ENCODE measurements at regions not wholly inside any gene's neighbourhood (a gene's known extent, or its start where the extent isn't known, plus 50 kb on each side); places are given as distances from the start of the nearest gene placed in this dataset.

DNA sequence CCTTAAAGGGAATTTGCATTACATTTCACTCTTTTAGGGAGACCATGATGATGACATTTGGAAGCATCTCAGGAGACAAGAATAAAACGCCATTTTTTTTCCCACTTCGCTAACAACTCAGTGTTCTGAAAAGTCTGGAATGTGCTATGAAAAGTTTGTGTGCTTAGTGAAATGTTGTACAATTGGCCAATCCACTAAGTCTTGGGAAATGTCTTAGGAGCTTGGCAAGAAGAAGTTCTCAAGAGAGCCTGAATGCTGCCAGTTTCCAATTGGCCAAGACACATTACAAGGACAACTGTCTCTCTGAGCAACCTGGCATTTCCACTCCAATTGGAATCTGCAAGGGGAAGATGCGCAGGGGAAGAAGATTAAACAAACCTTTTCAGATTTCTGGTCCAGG lies 401.8 kb downstream of the RWDD3 start:
- H3K4me2 ChIP-seq (ENCODE audit: insufficient read depth, low read length) = no peak overlapping the region
- no TSS peak for BruUV-seq (replicated peaks)

More for the DNA sequence above, 401.8 kb downstream of the RWDD3 start:
- no peaks in the 10 kb centered on the region for H3K9me3 ChIP-seq (replicated peaks; ENCODE audit: control insufficient read depth, insufficient read depth, low read length)
- no peaks in the 10 kb centered on the region for H4K20me1 ChIP-seq (replicated peaks; ENCODE audit: control insufficient read depth, extremely low read depth, insufficient read depth, low read length)
- H3K4me1 ChIP-seq (ENCODE audit: control insufficient read depth, extremely low read depth, insufficient read depth, low read length) = no peaks in the 10 kb centered on the region
- no peaks in the 10 kb centered on the region for H3K9me1 ChIP-seq (replicated peaks; ENCODE audit: control insufficient read depth, extremely low read depth, insufficient read depth, low read length)
- no peaks in the 10 kb centered on the region for H3K79me2 ChIP-seq (ENCODE audit: control insufficient read depth, insufficient read depth, low read length)
- H2AFZ ChIP-seq (ENCODE audit: low read depth, low read length) = no peak overlapping the region
- no peaks in the 10 kb centered on the region for H3K27me3 ChIP-seq (ENCODE audit: control insufficient read depth in 2 of 2, insufficient read depth in 2 of 2, low read length in 2 of 2)
- intact Hi-C loops (cut with micrococcal nuclease) = no loop called here
- no peak overlapping the region for H3K4me3 ChIP-seq (replicated peaks in 1 of 3; ENCODE audit: insufficient read depth in 1 of 3, low read depth in 1 of 3, low read length in 3 of 3)
- FAIRE-seq (no peak), DNase-seq (ENCODE audit: low read depth, low spot score) (no peak)
- ChIA-PET POLR2A (no interaction called here), CTCF (no interaction called here)
- dilution Hi-C loops (cut with MboI; ENCODE audit: extremely low pct_ligation_motif_present, low sequenced_read_pairs) = no loop called here
- no peak overlapping the region for H3K27ac ChIP-seq (ENCODE audit: insufficient read depth, low read depth, low read length)
- no peak overlapping the region for H3K9ac ChIP-seq (replicated peaks; ENCODE audit: extremely low read depth, insufficient read depth, low read length)
- TF ChIP-seq POLR2A (IDR thresholded peaks at IDR 0.05; ENCODE audit: low read depth, low read length) (no peak), MYC (IDR thresholded peaks at IDR 0.05; ENCODE audit: low read depth, low read length) (no peak), JUN (IDR thresholded peaks at IDR 0.05; ENCODE audit: borderline replicate concordance, insufficient read depth, insufficient read length, low read depth) (no peak), FOS (IDR thresholded peaks at IDR 0.05; ENCODE audit: borderline replicate concordance, insufficient read depth, low read length) (no peak), EZH2 (IDR thresholded peaks at IDR 0.05; ENCODE audit: borderline replicate concordance, low read depth, low read length, severe bottlenecking) (no peak), POLR2AphosphoS5 (IDR thresholded peaks at IDR 0.05; ENCODE audit: insufficient read depth, low read depth, low read length) (no peak), GATA2 (IDR thresholded peaks at IDR 0.05; ENCODE audit: insufficient read depth, insufficient read length, low read depth, low read length) (no peak)
- TF ChIP-seq, protein P1, sequence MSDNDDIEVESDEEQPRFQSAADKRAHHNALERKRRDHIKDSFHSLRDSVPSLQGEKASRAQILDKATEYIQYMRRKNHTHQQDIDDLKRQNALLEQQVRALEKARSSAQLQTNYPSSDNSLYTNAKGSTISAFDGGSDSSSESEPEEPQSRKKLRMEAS (IDR thresholded peaks at IDR 0.05; ENCODE audit: insufficient read depth, insufficient read length) = no peak
- TF ChIP-seq, protein P2, sequence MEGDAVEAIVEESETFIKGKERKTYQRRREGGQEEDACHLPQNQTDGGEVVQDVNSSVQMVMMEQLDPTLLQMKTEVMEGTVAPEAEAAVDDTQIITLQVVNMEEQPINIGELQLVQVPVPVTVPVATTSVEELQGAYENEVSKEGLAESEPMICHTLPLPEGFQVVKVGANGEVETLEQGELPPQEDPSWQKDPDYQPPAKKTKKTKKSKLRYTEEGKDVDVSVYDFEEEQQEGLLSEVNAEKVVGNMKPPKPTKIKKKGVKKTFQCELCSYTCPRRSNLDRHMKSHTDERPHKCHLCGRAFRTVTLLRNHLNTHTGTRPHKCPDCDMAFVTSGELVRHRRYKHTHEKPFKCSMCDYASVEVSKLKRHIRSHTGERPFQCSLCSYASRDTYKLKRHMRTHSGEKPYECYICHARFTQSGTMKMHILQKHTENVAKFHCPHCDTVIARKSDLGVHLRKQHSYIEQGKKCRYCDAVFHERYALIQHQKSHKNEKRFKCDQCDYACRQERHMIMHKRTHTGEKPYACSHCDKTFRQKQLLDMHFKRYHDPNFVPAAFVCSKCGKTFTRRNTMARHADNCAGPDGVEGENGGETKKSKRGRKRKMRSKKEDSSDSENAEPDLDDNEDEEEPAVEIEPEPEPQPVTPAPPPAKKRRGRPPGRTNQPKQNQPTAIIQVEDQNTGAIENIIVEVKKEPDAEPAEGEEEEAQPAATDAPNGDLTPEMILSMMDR (IDR thresholded peaks at IDR 0.05; ENCODE audit: extremely low read depth in 1 of 2, insufficient read depth in 1 of 2, low read depth in 1 of 2, low read length in 2 of 2) = no peak
- H3K36me3 ChIP-seq (ENCODE audit: control insufficient read depth in 2 of 2, extremely low read depth in 1 of 2, insufficient read depth in 2 of 2, low read length in 2 of 2) = no peaks in the 10 kb centered on the region

All from endothelial cell of umbilical vein (primary cell).